ENCODE measurements at regions not wholly inside any gene's neighbourhood (a gene's known extent, or its start where the extent isn't known, plus 50 kb on each side); places are given as distances from the start of the nearest gene placed in this dataset.
"Not testable (repeated sequence)": the region's sequence is repeated elsewhere in the genome, so short reads cannot be mapped to it uniquely, and the experiment has no call there.

- no peak for DNase-seq
- Histone ChIP-seq H3K4ac (ENCODE audit: low read depth in 1 of 2, low read length in 2 of 2) (no peak overlapping the region), H4K8ac (ENCODE audit: low read length) (no peak overlapping the region), H3K9me3 (ENCODE audit: control insufficient read depth, low read length) (no peaks in the 10 kb centered on the region), H2AFZ (ENCODE audit: low read depth, low read length) (no peak overlapping the region), H3K4me3 (ENCODE audit: insufficient read depth in 1 of 2, low read depth in 1 of 2, low read length in 2 of 2) (no peak overlapping the region), H3K4me1 (ENCODE audit: control insufficient read depth, insufficient read depth, low read depth, low read length) (no peaks in the 10 kb centered on the region), H3K27ac (ENCODE audit: low read length, poor library complexity, severe bottlenecking) (no peak overlapping the region), H3K9ac (ENCODE audit: low read length) (no peak overlapping the region), H3K4me2 (ENCODE audit: low read length, poor library complexity, severe bottlenecking) (no peak overlapping the region), H3K18ac (ENCODE audit: low read depth in 1 of 2, low read length in 2 of 2) (no peak overlapping the region), H3K14ac (ENCODE audit: low read length in 2 of 2) (no peak overlapping the region), H2BK12ac (ENCODE audit: low read length in 2 of 2) (no peak overlapping the region), H2BK15ac (ENCODE audit: low read depth, poor library complexity, severe bottlenecking) (no peak overlapping the region), H2BK120ac (ENCODE audit: low read depth, low read length) (no peak overlapping the region), H3K36me3 (ENCODE audit: control insufficient read depth in 1 of 2, insufficient read depth in 2 of 2, low read depth in 1 of 2, low read length in 2 of 2) (no peaks in the 10 kb centered on the region), H2BK5ac (ENCODE audit: low read depth, low read length, poor library complexity, severe bottlenecking) (no peak overlapping the region), H4K91ac (ENCODE audit: low read length) (no peak overlapping the region), H2AK5ac (ENCODE audit: low read length, severe bottlenecking) (no peak overlapping the region), H3K79me1 (replicated peaks; ENCODE audit: low read length, poor library complexity, severe bottlenecking) (no peaks in the 10 kb centered on the region), H3K27me3 (ENCODE audit: control insufficient read depth in 1 of 2, insufficient read depth in 1 of 2, low read length in 2 of 2) (no peaks in the 10 kb centered on the region), H3K23ac (ENCODE audit: low read length in 2 of 2) (no peak overlapping the region)
Observed at GRCh38 chr14:83632375-83632774, 1897.6 kb upstream of the FLRT2 start.

GRCh38 chr14:83638748-83639504 lies 1891.0 kb upstream of the FLRT2 start:
- H3K27me3 ChIP-seq (ENCODE audit: control insufficient read depth in 1 of 2, insufficient read depth in 1 of 2, low read length in 2 of 2), result no peaks in the 10 kb centered on the region
- H3K9me3 ChIP-seq (ENCODE audit: control insufficient read depth, low read length), result no peaks in the 10 kb centered on the region
- H3K79me1 ChIP-seq (replicated peaks; ENCODE audit: low read length, poor library complexity, severe bottlenecking), result no peaks in the 10 kb centered on the region
- H3K4me3 ChIP-seq (ENCODE audit: insufficient read depth in 1 of 2, low read depth in 1 of 2, low read length in 2 of 2), result no peak overlapping the region
- H3K23ac ChIP-seq (ENCODE audit: low read length in 2 of 2), result no peak overlapping the region
- no peak overlapping the region for H3K4ac ChIP-seq (ENCODE audit: low read depth in 1 of 2, low read length in 2 of 2)
- DNase-seq, result no peak
- no peak overlapping the region for H2AK5ac ChIP-seq (ENCODE audit: low read length, severe bottlenecking)
- WGBS, result 93% methylated on average over 17 of the region's 18 CpGs
- H4K8ac ChIP-seq (ENCODE audit: low read length), result no peak overlapping the region
- H3K18ac ChIP-seq (ENCODE audit: low read depth in 1 of 2, low read length in 2 of 2), result no peak overlapping the region
- H2BK5ac ChIP-seq (ENCODE audit: low read depth, low read length, poor library complexity, severe bottlenecking), result no peak overlapping the region
- no peak overlapping the region for H4K91ac ChIP-seq (ENCODE audit: low read length)
- no peak overlapping the region for H2BK15ac ChIP-seq (ENCODE audit: low read depth, poor library complexity, severe bottlenecking)
- H3K9ac ChIP-seq (ENCODE audit: low read length), result no peak overlapping the region
- no peaks in the 10 kb centered on the region for H3K36me3 ChIP-seq (ENCODE audit: control insufficient read depth in 1 of 2, insufficient read depth in 2 of 2, low read depth in 1 of 2, low read length in 2 of 2)
- H3K4me1 ChIP-seq (ENCODE audit: control insufficient read depth, insufficient read depth, low read depth, low read length), result no peaks in the 10 kb centered on the region
- H2BK12ac ChIP-seq (ENCODE audit: low read length in 2 of 2), result no peak overlapping the region
- no peak overlapping the region for H3K14ac ChIP-seq (ENCODE audit: low read length in 2 of 2)
- no peak overlapping the region for H3K4me2 ChIP-seq (ENCODE audit: low read length, poor library complexity, severe bottlenecking)
- peak overlapping the region; percentile 53 for H2AFZ ChIP-seq (ENCODE audit: low read depth, low read length)
- no peak overlapping the region for H2BK120ac ChIP-seq (ENCODE audit: low read depth, low read length)
- no peak overlapping the region for H3K27ac ChIP-seq (ENCODE audit: low read length, poor library complexity, severe bottlenecking)

- H2AK5ac ChIP-seq (ENCODE audit: low read length, severe bottlenecking); H3K27ac ChIP-seq (ENCODE audit: low read length, poor library complexity, severe bottlenecking); H3K4me2 ChIP-seq (ENCODE audit: low read length, poor library complexity, severe bottlenecking); H2AFZ ChIP-seq (ENCODE audit: low read depth, low read length); H2BK12ac ChIP-seq (ENCODE audit: low read length in 2 of 2); H4K91ac ChIP-seq (ENCODE audit: low read length); H3K4me3 ChIP-seq (ENCODE audit: insufficient read depth in 1 of 2, low read depth in 1 of 2, low read length in 2 of 2); H2BK15ac ChIP-seq (ENCODE audit: low read depth, poor library complexity, severe bottlenecking); DNase-seq; H3K18ac ChIP-seq (ENCODE audit: low read depth in 1 of 2, low read length in 2 of 2); H3K4me1 ChIP-seq (ENCODE audit: control insufficient read depth, insufficient read depth, low read depth, low read length); H3K4ac ChIP-seq (ENCODE audit: low read depth in 1 of 2, low read length in 2 of 2); H3K9me3 ChIP-seq (ENCODE audit: control insufficient read depth, low read length); H3K79me1 ChIP-seq (replicated peaks; ENCODE audit: low read length, poor library complexity, severe bottlenecking); H2BK5ac ChIP-seq (ENCODE audit: low read depth, low read length, poor library complexity, severe bottlenecking); H3K36me3 ChIP-seq (ENCODE audit: control insufficient read depth in 1 of 2, insufficient read depth in 2 of 2, low read depth in 1 of 2, low read length in 2 of 2); H3K23ac ChIP-seq (ENCODE audit: low read length in 2 of 2); H2BK120ac ChIP-seq (ENCODE audit: low read depth, low read length); H3K27me3 ChIP-seq (ENCODE audit: control insufficient read depth in 1 of 2, insufficient read depth in 1 of 2, low read length in 2 of 2); H3K14ac ChIP-seq (ENCODE audit: low read length in 2 of 2); H3K9ac ChIP-seq (ENCODE audit: low read length); H4K8ac ChIP-seq (ENCODE audit: low read length): not testable (repeated sequence)
- 93% methylated on average over 17 of the region's 18 CpGs for WGBS
Observed at GRCh38 chr14:83639505-83639875, 1890.5 kb upstream of the FLRT2 start.

GRCh38 chr14:83646228-83646627 lies 1883.7 kb upstream of the FLRT2 start:
- H4K8ac ChIP-seq (ENCODE audit: low read length), result no peak overlapping the region
- H3K14ac ChIP-seq (ENCODE audit: low read length in 2 of 2), result no peak overlapping the region
- H3K9me3 ChIP-seq (ENCODE audit: control insufficient read depth, low read length), result no peaks in the 10 kb centered on the region
- H3K36me3 ChIP-seq (ENCODE audit: control insufficient read depth in 1 of 2, insufficient read depth in 2 of 2, low read depth in 1 of 2, low read length in 2 of 2), result no peaks in the 10 kb centered on the region
- no peak overlapping the region for H2BK15ac ChIP-seq (ENCODE audit: low read depth, poor library complexity, severe bottlenecking)
- H4K91ac ChIP-seq (ENCODE audit: low read length), result no peak overlapping the region
- H3K79me1 ChIP-seq (replicated peaks; ENCODE audit: low read length, poor library complexity, severe bottlenecking), result no peaks in the 10 kb centered on the region
- no peak overlapping the region for H3K23ac ChIP-seq (ENCODE audit: low read length in 2 of 2)
- H2AK5ac ChIP-seq (ENCODE audit: low read length, severe bottlenecking), result no peak overlapping the region
- H2AFZ ChIP-seq (ENCODE audit: low read depth, low read length), result no peak overlapping the region
- H3K4me1 ChIP-seq (ENCODE audit: control insufficient read depth, insufficient read depth, low read depth, low read length), result no peaks in the 10 kb centered on the region
- H3K4me3 ChIP-seq (ENCODE audit: insufficient read depth in 1 of 2, low read depth in 1 of 2, low read length in 2 of 2), result no peak overlapping the region
- H2BK120ac ChIP-seq (ENCODE audit: low read depth, low read length), result no peak overlapping the region
- DNase-seq, result peak; percentile 38
- no peak overlapping the region for H3K27ac ChIP-seq (ENCODE audit: low read length, poor library complexity, severe bottlenecking)
- H3K18ac ChIP-seq (ENCODE audit: low read depth in 1 of 2, low read length in 2 of 2), result no peak overlapping the region
- H3K9ac ChIP-seq (ENCODE audit: low read length), result no peak overlapping the region
- H3K4me2 ChIP-seq (ENCODE audit: low read length, poor library complexity, severe bottlenecking), result no peak overlapping the region
- no peak overlapping the region for H3K4ac ChIP-seq (ENCODE audit: low read depth in 1 of 2, low read length in 2 of 2)
- no peak overlapping the region for H2BK5ac ChIP-seq (ENCODE audit: low read depth, low read length, poor library complexity, severe bottlenecking)
- no CpG with 5 or more reads among the region's 1 CpG for WGBS
- H3K27me3 ChIP-seq (ENCODE audit: control insufficient read depth in 1 of 2, insufficient read depth in 1 of 2, low read length in 2 of 2), result no peaks in the 10 kb centered on the region
- no peak overlapping the region for H2BK12ac ChIP-seq (ENCODE audit: low read length in 2 of 2)
